ENCODE measurements at regions not wholly inside any gene's neighbourhood (a gene's known extent, or its start where the extent isn't known, plus 50 kb on each side); places are given as distances from the start of the nearest gene placed in this dataset.

DNA sequence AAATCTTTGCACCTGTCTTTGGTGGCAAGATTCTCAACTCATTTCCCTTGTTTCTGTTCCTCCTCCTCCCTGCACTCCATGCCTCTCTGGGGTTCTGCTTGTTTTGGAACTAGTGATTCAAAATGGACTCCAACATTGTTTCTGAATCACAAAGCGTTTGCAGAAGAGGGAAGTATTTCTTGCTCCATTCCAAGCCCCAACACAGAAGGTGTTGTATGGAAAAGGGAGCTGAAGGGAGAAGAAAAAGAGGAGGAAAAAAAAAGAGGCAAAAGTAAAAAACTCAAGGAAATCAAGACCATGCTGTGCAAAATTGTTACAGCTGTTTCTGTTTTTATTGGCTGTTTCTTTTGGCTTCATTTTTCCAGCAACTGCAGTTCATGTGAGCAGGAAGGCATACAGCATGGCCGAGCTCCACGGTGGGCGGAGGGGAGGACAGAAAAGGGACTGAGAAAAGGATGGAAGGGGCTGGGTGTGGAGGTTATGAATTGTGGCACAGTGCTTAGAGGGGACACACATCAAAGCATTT lies 66.9 kb upstream of the PRL start (continued):
- TF ChIP-seq, protein P1, sequence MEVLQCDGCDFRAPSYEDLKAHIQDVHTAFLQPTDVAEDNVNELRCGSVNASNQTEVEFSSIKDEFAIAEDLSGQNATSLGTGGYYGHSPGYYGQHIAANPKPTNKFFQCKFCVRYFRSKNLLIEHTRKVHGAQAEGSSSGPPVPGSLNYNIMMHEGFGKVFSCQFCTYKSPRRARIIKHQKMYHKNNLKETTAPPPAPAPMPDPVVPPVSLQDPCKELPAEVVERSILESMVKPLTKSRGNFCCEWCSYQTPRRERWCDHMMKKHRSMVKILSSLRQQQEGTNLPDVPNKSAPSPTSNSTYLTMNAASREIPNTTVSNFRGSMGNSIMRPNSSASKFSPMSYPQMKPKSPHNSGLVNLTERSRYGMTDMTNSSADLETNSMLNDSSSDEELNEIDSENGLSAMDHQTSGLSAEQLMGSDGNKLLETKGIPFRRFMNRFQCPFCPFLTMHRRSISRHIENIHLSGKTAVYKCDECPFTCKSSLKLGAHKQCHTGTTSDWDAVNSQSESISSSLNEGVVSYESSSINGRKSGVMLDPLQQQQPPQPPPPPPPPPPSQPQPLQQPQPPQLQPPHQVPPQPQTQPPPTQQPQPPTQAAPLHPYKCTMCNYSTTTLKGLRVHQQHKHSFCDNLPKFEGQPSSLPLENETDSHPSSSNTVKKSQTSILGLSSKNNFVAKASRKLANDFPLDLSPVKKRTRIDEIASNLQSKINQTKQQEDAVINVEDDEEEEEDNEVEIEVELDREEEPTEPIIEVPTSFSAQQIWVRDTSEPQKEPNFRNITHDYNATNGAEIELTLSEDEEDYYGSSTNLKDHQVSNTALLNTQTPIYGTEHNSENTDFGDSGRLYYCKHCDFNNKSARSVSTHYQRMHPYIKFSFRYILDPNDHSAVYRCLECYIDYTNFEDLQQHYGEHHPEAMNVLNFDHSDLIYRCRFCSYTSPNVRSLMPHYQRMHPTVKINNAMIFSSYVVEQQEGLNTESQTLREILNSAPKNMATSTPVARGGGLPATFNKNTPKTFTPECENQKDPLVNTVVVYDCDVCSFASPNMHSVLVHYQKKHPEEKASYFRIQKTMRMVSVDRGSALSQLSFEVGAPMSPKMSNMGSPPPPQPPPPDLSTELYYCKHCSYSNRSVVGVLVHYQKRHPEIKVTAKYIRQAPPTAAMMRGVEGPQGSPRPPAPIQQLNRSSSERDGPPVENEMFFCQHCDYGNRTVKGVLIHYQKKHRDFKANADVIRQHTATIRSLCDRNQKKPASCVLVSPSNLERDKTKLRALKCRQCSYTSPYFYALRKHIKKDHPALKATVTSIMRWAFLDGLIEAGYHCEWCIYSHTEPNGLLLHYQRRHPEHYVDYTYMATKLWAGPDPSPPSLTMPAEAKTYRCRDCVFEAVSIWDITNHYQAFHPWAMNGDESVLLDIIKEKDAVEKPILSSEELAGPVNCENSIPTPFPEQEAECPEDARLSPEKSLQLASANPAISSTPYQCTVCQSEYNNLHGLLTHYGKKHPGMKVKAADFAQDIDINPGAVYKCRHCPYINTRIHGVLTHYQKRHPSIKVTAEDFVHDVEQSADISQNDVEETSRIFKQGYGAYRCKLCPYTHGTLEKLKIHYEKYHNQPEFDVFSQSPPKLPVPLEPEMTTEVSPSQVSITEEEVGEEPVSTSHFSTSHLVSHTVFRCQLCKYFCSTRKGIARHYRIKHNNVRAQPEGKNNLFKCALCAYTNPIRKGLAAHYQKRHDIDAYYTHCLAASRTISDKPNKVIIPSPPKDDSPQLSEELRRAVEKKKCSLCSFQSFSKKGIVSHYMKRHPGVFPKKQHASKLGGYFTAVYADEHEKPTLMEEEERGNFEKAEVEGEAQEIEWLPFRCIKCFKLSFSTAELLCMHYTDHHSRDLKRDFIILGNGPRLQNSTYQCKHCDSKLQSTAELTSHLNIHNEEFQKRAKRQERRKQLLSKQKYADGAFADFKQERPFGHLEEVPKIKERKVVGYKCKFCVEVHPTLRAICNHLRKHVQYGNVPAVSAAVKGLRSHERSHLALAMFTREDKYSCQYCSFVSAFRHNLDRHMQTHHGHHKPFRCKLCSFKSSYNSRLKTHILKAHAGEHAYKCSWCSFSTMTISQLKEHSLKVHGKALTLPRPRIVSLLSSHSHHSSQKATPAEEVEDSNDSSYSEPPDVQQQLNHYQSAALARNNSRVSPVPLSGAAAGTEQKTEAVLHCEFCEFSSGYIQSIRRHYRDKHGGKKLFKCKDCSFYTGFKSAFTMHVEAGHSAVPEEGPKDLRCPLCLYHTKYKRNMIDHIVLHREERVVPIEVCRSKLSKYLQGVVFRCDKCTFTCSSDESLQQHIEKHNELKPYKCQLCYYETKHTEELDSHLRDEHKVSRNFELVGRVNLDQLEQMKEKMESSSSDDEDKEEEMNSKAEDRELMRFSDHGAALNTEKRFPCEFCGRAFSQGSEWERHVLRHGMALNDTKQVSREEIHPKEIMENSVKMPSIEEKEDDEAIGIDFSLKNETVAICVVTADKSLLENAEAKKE (CRISPR knock-in tag; IDR thresholded peaks at IDR 0.05): no peak
- TF ChIP-seq, protein P2, sequence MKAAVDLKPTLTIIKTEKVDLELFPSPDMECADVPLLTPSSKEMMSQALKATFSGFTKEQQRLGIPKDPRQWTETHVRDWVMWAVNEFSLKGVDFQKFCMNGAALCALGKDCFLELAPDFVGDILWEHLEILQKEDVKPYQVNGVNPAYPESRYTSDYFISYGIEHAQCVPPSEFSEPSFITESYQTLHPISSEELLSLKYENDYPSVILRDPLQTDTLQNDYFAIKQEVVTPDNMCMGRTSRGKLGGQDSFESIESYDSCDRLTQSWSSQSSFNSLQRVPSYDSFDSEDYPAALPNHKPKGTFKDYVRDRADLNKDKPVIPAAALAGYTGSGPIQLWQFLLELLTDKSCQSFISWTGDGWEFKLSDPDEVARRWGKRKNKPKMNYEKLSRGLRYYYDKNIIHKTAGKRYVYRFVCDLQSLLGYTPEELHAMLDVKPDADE (IDR thresholded peaks at IDR 0.05): no peak
- no peak for TF ChIP-seq ZNF331 (CRISPR knock-in tag; IDR thresholded peaks at IDR 0.05; ENCODE audit: low read depth)

DNA sequence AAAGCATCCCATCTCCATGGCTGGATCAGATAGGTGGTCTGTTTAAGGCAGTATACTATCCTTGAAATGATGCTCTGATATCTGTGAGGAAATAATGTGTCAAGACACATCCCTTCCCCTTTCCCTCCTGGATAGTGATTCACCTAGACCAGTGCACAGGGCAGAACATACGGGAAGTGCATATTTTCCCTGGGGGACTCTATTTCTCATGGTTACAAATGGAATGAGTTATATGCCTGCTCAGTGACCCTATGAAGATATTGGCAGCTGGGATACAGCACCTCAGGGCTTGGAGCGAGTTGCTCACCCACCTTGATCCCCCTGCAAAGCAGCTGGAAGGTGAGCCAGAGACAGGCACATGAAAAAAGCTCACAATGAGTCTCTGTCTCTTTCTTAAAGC lies 67.5 kb upstream of the PRL start:
- DNase-seq (ENCODE audit: low spot score) (no peak), ATAC-seq (no peak)
- Histone ChIP-seq H3K4me1 (ENCODE audit: insufficient read depth) (peaks cover 33% of the 10 kb centered on the region), H3K4me3 (no peak overlapping the region), H3K9me2 (ENCODE audit: insufficient read depth) (no peaks in the 10 kb centered on the region), H3F3A (replicated peaks; ENCODE audit: low read depth) (no peaks in the 10 kb centered on the region), H3K27me3 (ENCODE audit: insufficient read depth) (no peaks in the 10 kb centered on the region), H4K20me1 (replicated peaks; ENCODE audit: insufficient read depth) (no peaks in the 10 kb centered on the region), H3K27ac (ENCODE audit: low read depth) (no peak overlapping the region), H3K36me3 (ENCODE audit: insufficient read depth) (no peaks in the 10 kb centered on the region), H3K79me2 (replicated peaks; ENCODE audit: insufficient read depth) (no peaks in the 10 kb centered on the region), H2AFZ (no peak overlapping the region), H3K4me2 (no peak overlapping the region)
- Mint-ChIP-seq H3K4me3 (no peak overlapping the region), H3K9me3 (peaks cover 3% of the 10 kb centered on the region; the same call in 1 of the 3 replicates), H3K27ac (no peak overlapping the region), H3K4me1 (peaks cover 29% of the 10 kb centered on the region), H3K36me3 (ENCODE audit: low read depth) (0 out of 3 replicates have a peak, but pooled peaks cover 3% of the 10 kb centered on the region), H3K27me3 (ENCODE audit: insufficient read depth, low read depth, poor library complexity) (peaks cover 2% of the 10 kb centered on the region)
- TF ChIP-seq, protein P3, sequence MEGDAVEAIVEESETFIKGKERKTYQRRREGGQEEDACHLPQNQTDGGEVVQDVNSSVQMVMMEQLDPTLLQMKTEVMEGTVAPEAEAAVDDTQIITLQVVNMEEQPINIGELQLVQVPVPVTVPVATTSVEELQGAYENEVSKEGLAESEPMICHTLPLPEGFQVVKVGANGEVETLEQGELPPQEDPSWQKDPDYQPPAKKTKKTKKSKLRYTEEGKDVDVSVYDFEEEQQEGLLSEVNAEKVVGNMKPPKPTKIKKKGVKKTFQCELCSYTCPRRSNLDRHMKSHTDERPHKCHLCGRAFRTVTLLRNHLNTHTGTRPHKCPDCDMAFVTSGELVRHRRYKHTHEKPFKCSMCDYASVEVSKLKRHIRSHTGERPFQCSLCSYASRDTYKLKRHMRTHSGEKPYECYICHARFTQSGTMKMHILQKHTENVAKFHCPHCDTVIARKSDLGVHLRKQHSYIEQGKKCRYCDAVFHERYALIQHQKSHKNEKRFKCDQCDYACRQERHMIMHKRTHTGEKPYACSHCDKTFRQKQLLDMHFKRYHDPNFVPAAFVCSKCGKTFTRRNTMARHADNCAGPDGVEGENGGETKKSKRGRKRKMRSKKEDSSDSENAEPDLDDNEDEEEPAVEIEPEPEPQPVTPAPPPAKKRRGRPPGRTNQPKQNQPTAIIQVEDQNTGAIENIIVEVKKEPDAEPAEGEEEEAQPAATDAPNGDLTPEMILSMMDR (conservative IDR thresholded peaks at IDR 0.05; ENCODE audit: low read depth in 2 of 2): no peak
- TF ChIP-seq JUNB (IDR thresholded peaks at IDR 0.05; ENCODE audit: unreplicated experiment) (no peak), POLR2AphosphoS5 (IDR thresholded peaks at IDR 0.05; ENCODE audit: low read depth) (no peak), STAT1 (IDR thresholded peaks at IDR 0.05; ENCODE audit: unreplicated experiment) (no peak)
- TF ChIP-seq, protein P1 (CRISPR knock-in tag; IDR thresholded peaks at IDR 0.05): no peak

Measured in GM23338 (cell line).